Mammary epithelial cell (primary cell): ENCODE measurements at regions not wholly inside any gene's neighbourhood (a gene's known extent, or its start where the extent isn't known, plus 50 kb on each side); places are given as distances from the start of the nearest gene placed in this dataset.
"Not testable (repeated sequence)": the region's sequence is repeated elsewhere in the genome, so short reads cannot be mapped to it uniquely, and the experiment has no call there.

Experiments used
- CTCF ChIP-seq, 2 donors: IDR thresholded peaks in 1 of 2; conservative IDR thresholded peaks in 1 of 2; 2 replicates each; pipeline ENCODE4 v1.5.1; 2011 to 2012; ENCODE audit warnings: inconsistent platforms in 2 of 2, low read length in 2 of 2, mild to moderate bottlenecking in 2 of 2, control low read depth in 1 of 2, low read depth in 1 of 2; ENCODE audit not compliant: insufficient read depth in 1 of 2; ENCODE audit errors: extremely low read depth in 1 of 2
- EZH2 ChIP-seq: IDR thresholded peaks from 2 replicates; pipeline ENCODE4 v1.6.1; 2012; ENCODE audit warnings: low read length, inconsistent platforms, borderline replicate concordance

GRCh38 chr5:39687924-39688323 is 263.1 kb upstream of the DAB2 start:
- not testable (repeated sequence) for TF ChIP-seq CTCF (conservative IDR thresholded peaks at IDR 0.05 in 1 of 2, IDR thresholded peaks at IDR 0.05 in 1 of 2; ENCODE audit: extremely low read depth in 1 of 2, insufficient read depth in 1 of 2, low read depth in 1 of 2, low read length in 2 of 2); EZH2
